Calu3 (cell line): ENCODE measurements at regions not wholly inside any gene's neighbourhood (a gene's known extent, or its start where the extent isn't known, plus 50 kb on each side); places are given as distances from the start of the nearest gene placed in this dataset.

Experiments used
- BruUV-seq: library from RNA; stranded (reverse); fragments of 400-500 nt; replicated peaks from 2 replicates; lab custom pipeline; 2021; lab: Mats Ljungman, UMichigan
- CTCF ChIA-PET: fragments of 300-600 bp; sonication (Branson Sonifier 250); formaldehyde crosslinking; loops from one replicate; lab custom pipeline; 2022; ENCODE audit warnings: antibody characterized with exemption; lab: Charles Lee
- DNase-seq: peaks from one replicate; pipeline ENCODE4 v3.0.0; 2022
- H3K27ac Mint-ChIP-seq: one replicate; pipeline ENCODE4 v1.8.0; 2022; ENCODE audit warnings: mixed read lengths; ENCODE audit not compliant: unreplicated experiment
- H3K27me3 Mint-ChIP-seq: one replicate; pipeline ENCODE4 v1.8.0; 2022; ENCODE audit warnings: mixed read lengths; ENCODE audit not compliant: unreplicated experiment
- H3K36me3 Mint-ChIP-seq: one replicate; pipeline ENCODE4 v1.8.0; 2022; ENCODE audit warnings: mild to moderate bottlenecking, moderate library complexity, mixed read lengths; ENCODE audit not compliant: insufficient read depth, unreplicated experiment
- H3K4me1 Mint-ChIP-seq: one replicate; pipeline ENCODE4 v1.8.0; 2022; ENCODE audit warnings: mild to moderate bottlenecking, low read depth, mixed read lengths; ENCODE audit not compliant: unreplicated experiment
- H3K4me3 Mint-ChIP-seq: one replicate; pipeline ENCODE4 v1.8.0; 2022; ENCODE audit warnings: mild to moderate bottlenecking, low read depth, moderate library complexity, mixed read lengths; ENCODE audit not compliant: unreplicated experiment
- H3K9me3 Mint-ChIP-seq: one replicate; pipeline ENCODE4 v1.8.0; 2022; ENCODE audit warnings: low read depth, mixed read lengths; ENCODE audit not compliant: unreplicated experiment
- CTCF ChIP-seq: fragments of 200-600 bp; IDR thresholded peaks from one replicate; pipeline ENCODE4 v1.8.0; 2022; ENCODE audit warnings: antibody characterized with exemption; ENCODE audit not compliant: unreplicated experiment
- intact Hi-C: fragments of 100-400 bp; cut with micrococcal nuclease; formaldehyde crosslinking; loops from one replicate; pipeline ENCODE4 v1.10.0; 2022; ENCODE audit not compliant: unreplicated experiment

DNA sequence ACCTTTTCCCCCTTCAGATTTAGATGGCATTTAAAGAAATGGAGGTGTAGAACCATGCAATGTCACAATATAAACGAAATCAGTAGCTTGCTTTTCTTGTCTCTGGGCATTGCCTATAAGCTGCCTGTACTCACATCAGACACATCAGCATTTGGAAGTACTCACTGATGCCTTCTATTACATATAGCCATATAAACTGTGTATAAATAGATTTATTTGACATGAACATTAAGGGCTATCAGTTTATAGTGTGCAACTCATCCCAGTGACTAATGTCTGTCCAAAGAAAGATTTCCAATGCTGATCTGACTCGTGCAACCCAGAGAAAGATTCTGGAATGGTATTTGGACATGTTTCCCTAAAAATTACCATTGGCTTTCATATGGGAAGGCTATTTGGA, 417.9 kb upstream of the MAF start:
- H3K27me3 Mint-ChIP-seq, result no peaks in the 10 kb centered on the region
- H3K9me3 Mint-ChIP-seq, result no peaks in the 10 kb centered on the region
- no TSS peak for BruUV-seq
- H3K4me3 Mint-ChIP-seq, result no peak overlapping the region
- TF ChIP-seq CTCF, result no peak
- CTCF ChIA-PET, result interaction anchor here (1.0 kb wide), 1 partner anchor 9 kb away, joined by 3 read pairs; no protein-coding TSS in a partner anchor
- intact Hi-C loops, result no loop called here
- H3K27ac Mint-ChIP-seq, result no peak overlapping the region
- peaks cover 3% of the 10 kb centered on the region for H3K4me1 Mint-ChIP-seq
- no peak for DNase-seq
- H3K36me3 Mint-ChIP-seq, result no peaks in the 10 kb centered on the region

DNA sequence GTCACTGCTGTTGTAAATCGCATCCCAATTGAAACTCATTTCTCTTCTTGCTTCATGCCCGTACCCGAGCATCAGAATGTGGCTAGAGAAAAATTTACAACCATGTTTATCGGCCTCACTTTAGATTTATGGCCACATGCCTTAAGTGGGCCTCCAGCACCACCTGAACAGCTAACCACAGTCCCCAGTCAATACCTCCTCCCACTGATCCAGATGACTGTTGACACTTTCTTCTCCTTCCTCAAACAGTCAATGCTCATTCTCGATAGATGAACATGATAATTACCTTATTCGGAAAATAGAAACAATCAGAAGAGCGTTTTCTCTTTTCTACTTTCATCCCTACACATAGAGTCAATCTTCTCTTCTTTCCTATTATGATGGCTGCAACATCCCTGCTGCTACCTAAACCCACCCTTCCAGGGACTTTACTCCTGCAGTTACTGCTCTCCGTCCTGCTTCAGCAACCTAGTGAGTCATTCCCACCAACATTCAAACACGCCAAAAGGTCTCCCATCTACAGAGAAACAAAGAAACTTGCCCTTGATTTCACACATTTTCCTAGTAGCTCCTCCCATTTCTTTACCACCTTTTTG, 416.3 kb upstream of the MAF start:
- no peaks in the 10 kb centered on the region for H3K9me3 Mint-ChIP-seq
- H3K4me3 Mint-ChIP-seq, result no peak overlapping the region
- no TSS peak for BruUV-seq
- TF ChIP-seq CTCF, result no peak
- H3K27me3 Mint-ChIP-seq, result no peaks in the 10 kb centered on the region
- no peaks in the 10 kb centered on the region for H3K4me1 Mint-ChIP-seq
- no peaks in the 10 kb centered on the region for H3K36me3 Mint-ChIP-seq
- CTCF ChIA-PET, result no interaction called here
- DNase-seq, result no peak
- H3K27ac Mint-ChIP-seq, result no peak overlapping the region
- intact Hi-C loops, result no loop called here

- Mint-ChIP-seq H3K4me3 (no peak overlapping the region), H3K36me3 (no peaks in the 10 kb centered on the region), H3K9me3 (no peaks in the 10 kb centered on the region), H3K27me3 (peaks cover 8% of the 10 kb centered on the region), H3K4me1 (no peaks in the 10 kb centered on the region), H3K27ac (no peak overlapping the region)
- CTCF ChIA-PET, result no interaction called here
- TF ChIP-seq CTCF, result no peak
- intact Hi-C loops, result no loop called here
- no peak for DNase-seq
- BruUV-seq, result no TSS peak
Measured at GRCh38 chr16:80015566-80015965, 415.0 kb upstream of the MAF start.

GRCh38 chr16:80014241-80014939, 413.9 kb upstream of the MAF start:
- BruUV-seq, result no TSS peak
- H3K4me3 Mint-ChIP-seq, result no peak overlapping the region
- CTCF ChIA-PET, result no interaction called here
- H3K9me3 Mint-ChIP-seq, result peaks cover 3% of the 10 kb centered on the region
- H3K36me3 Mint-ChIP-seq, result no peaks in the 10 kb centered on the region
- H3K27me3 Mint-ChIP-seq, result peaks cover 17% of the 10 kb centered on the region
- no peak overlapping the region for H3K27ac Mint-ChIP-seq
- DNase-seq, result no peak
- no peaks in the 10 kb centered on the region for H3K4me1 Mint-ChIP-seq
- no peak for TF ChIP-seq CTCF
- intact Hi-C loops, result no loop called here
